CD4-positive, alpha-beta T cell (primary cell): ENCODE measurements at regions not wholly inside any gene's neighbourhood (a gene's known extent, or its start where the extent isn't known, plus 50 kb on each side); places are given as distances from the start of the nearest gene placed in this dataset.

ENCODE experiments used
- ATAC-seq: fragments of 200-7000 bp; cut with Tn5 transposase; one replicate; pipeline ENCODE4 v1.10.0; 2022; ENCODE audit warnings: mild to moderate bottlenecking; ENCODE audit not compliant: poor library complexity
- CTCF ChIA-PET: fragments of 350-600 bp; sonication (Branson Sonifier 250); formaldehyde crosslinking; loops from one replicate; lab custom pipeline; 2021; ENCODE audit warnings: antibody characterized with exemption, inconsistent platforms; lab: Charles Lee
- POLR2A ChIA-PET: fragments of 350-600 bp; sonication (Branson Sonifier 250); formaldehyde crosslinking; loops from one replicate; lab custom pipeline; 2021; ENCODE audit warnings: antibody characterized with exemption, inconsistent platforms; lab: Charles Lee
- DNase-seq, 14 experiments: peaks; one replicate each; pipeline ENCODE4 v3.0.0-alpha.2; 2013 to 2020; ENCODE audit warnings: mixed read lengths in 2 of 14
- H3K27ac ChIP-seq, 2 donors: one replicate each; pipeline versions ENCODE4 v1.5.1 to v1.7.0; 2013; ENCODE audit warnings: low read length in 2 of 2, low read depth in 1 of 2, mild to moderate bottlenecking in 1 of 2
- H3K27me3 ChIP-seq, 2 experiments: 1 replicate in 1 of 2; 2 replicates in 1 of 2; pipeline versions ENCODE4 v1.6.1 to v1.7.0; 2013; ENCODE audit warnings: low read length in 2 of 2, control low read depth in 1 of 2, mild to moderate bottlenecking in 1 of 2, moderate library complexity in 1 of 2; ENCODE audit not compliant: insufficient read depth in 2 of 2, control insufficient read depth in 1 of 2
- H3K36me3 ChIP-seq: one replicate; pipeline ENCODE4 v1.6.1; 2013; ENCODE audit warnings: low read length, control low read depth; ENCODE audit not compliant: insufficient read depth
- H3K4me1 ChIP-seq: one replicate; pipeline ENCODE4 v1.6.1; 2013; ENCODE audit warnings: low read length, control low read depth; ENCODE audit not compliant: insufficient read depth
- H3K4me3 ChIP-seq: one replicate; pipeline ENCODE4 v1.5.1; 2013; ENCODE audit warnings: mild to moderate bottlenecking, low read length, moderate library complexity
- H3K9me3 ChIP-seq, 2 experiments: 1 replicate in 1 of 2; 2 replicates in 1 of 2; pipeline versions ENCODE4 v1.6.1 to v1.7.0; 2013; ENCODE audit warnings: low read length in 2 of 2, mild to moderate bottlenecking in 2 of 2, control low read depth in 1 of 2, moderate library complexity in 1 of 2; ENCODE audit not compliant: control insufficient read depth in 1 of 2, insufficient read depth in 1 of 2
- H3K27ac Mint-ChIP-seq: one replicate; pipeline ENCODE4 v1.8.0; 2020; ENCODE audit warnings: mixed read lengths
- H3K27me3 Mint-ChIP-seq: one replicate; pipeline ENCODE4 v1.8.0; 2021; ENCODE audit warnings: mixed read lengths
- H3K36me3 Mint-ChIP-seq: one replicate; pipeline ENCODE4 v1.8.0; 2021; ENCODE audit warnings: low read depth, mixed read lengths
- H3K4me1 Mint-ChIP-seq: one replicate; pipeline ENCODE4 v1.8.0; 2021; ENCODE audit warnings: low read depth, mixed read lengths
- H3K4me3 Mint-ChIP-seq: one replicate; pipeline ENCODE4 v1.8.0; 2020; ENCODE audit warnings: mild to moderate bottlenecking, mixed read lengths
- H3K9me3 Mint-ChIP-seq: one replicate; pipeline ENCODE4 v1.8.0; 2020; ENCODE audit warnings: mixed read lengths
- intact Hi-C, 2 experiments: fragments of 100-400 bp; cut with DNase I in 1 of 2; cut with micrococcal nuclease in 1 of 2; formaldehyde crosslinking; loops; one replicate each; pipeline versions ENCODE4 v1.15.1 to v1.9.0; 2023 to 2025; cut with DNase I, micrococcal nuclease
- TF ChIP-seq, protein P1 (sequence below): fragments of 200-600 bp; IDR thresholded peaks from one replicate; pipeline ENCODE4 v1.8.0; 2022; ENCODE audit warnings: antibody characterized with exemption, mild to moderate bottlenecking

DNA sequence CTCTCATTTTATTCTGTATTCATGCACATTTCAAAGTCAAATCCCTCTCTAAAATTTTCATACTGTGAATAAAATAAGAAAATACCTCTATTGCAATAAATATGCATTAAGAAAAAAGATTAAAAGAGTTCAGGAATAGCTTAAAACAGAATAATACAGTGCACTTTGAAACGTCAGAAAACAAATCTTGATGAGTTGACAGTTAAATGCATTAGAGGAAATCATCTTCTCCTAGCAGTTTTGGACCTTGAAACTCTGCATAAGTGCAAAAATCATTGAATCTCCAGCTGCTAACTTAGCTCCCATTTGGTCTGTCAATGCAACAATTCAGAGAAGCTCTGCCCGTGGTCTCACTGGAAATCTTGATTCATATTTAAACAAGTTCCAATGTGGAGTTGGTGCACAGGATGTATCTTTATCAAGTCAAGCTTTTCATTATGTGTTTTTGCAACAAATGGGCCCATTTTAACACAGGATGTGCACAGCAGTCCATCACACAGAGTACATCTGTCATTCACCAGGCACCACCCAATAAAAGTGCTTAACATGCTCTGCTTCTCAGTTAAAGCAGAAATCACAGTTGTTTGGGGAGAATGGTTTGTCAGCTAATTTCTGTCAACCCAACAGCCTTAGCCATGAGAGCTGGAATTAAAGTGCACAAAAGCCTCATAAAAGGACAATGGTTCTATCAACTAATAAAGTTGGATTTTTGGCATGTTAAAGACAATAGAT, 98.8 kb upstream of the ARRDC4 start:
- no peaks in the 10 kb centered on the region for H3K36me3 Mint-ChIP-seq
- H3K4me1 Mint-ChIP-seq: no peaks in the 10 kb centered on the region
- ChIA-PET POLR2A (no interaction called here), CTCF (no interaction called here)
- Histone ChIP-seq H3K4me1 (no peaks in the 10 kb centered on the region), H3K27ac (no peak overlapping the region), H3K4me3 (no peak overlapping the region), H3K27me3 (no peaks in the 10 kb centered on the region), H3K9me3 (peaks cover 0 to 2% of the 10 kb centered on the region in 2 experiments), H3K36me3 (no peaks in the 10 kb centered on the region)
- ATAC-seq: no peak
- TF ChIP-seq, protein P1, sequence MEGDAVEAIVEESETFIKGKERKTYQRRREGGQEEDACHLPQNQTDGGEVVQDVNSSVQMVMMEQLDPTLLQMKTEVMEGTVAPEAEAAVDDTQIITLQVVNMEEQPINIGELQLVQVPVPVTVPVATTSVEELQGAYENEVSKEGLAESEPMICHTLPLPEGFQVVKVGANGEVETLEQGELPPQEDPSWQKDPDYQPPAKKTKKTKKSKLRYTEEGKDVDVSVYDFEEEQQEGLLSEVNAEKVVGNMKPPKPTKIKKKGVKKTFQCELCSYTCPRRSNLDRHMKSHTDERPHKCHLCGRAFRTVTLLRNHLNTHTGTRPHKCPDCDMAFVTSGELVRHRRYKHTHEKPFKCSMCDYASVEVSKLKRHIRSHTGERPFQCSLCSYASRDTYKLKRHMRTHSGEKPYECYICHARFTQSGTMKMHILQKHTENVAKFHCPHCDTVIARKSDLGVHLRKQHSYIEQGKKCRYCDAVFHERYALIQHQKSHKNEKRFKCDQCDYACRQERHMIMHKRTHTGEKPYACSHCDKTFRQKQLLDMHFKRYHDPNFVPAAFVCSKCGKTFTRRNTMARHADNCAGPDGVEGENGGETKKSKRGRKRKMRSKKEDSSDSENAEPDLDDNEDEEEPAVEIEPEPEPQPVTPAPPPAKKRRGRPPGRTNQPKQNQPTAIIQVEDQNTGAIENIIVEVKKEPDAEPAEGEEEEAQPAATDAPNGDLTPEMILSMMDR: no peak
- H3K27ac Mint-ChIP-seq: no peak overlapping the region
- peaks cover 2% of the 10 kb centered on the region for H3K9me3 Mint-ChIP-seq
- no peak overlapping the region for H3K4me3 Mint-ChIP-seq
- H3K27me3 Mint-ChIP-seq: peaks cover 14% of the 10 kb centered on the region
- DNase-seq: no peak
- intact Hi-C loops: no loop called here

- H3K9me3 ChIP-seq: peaks cover 0 to 13% of the 10 kb centered on the region in 2 experiments
- ChIA-PET POLR2A (no interaction called here), CTCF (no interaction called here)
- Mint-ChIP-seq H3K36me3 (no peaks in the 10 kb centered on the region), H3K27me3 (peaks cover 12% of the 10 kb centered on the region), H3K4me1 (no peaks in the 10 kb centered on the region), H3K4me3 (no peak overlapping the region), H3K9me3 (peaks cover 2% of the 10 kb centered on the region), H3K27ac (no peak overlapping the region)
- no peak for ATAC-seq
- no peaks in the 10 kb centered on the region for H3K27me3 ChIP-seq
- no peaks in the 10 kb centered on the region for H3K36me3 ChIP-seq
- TF ChIP-seq, protein P1: no peak
- H3K4me1 ChIP-seq: no peaks in the 10 kb centered on the region
- no peak for DNase-seq
- intact Hi-C loops: no loop called here
- H3K4me3 ChIP-seq: no peak overlapping the region
- no peak overlapping the region for H3K27ac ChIP-seq
Observed at GRCh38 chr15:97866959-97867358, 93.5 kb upstream of the ARRDC4 start.

DNA sequence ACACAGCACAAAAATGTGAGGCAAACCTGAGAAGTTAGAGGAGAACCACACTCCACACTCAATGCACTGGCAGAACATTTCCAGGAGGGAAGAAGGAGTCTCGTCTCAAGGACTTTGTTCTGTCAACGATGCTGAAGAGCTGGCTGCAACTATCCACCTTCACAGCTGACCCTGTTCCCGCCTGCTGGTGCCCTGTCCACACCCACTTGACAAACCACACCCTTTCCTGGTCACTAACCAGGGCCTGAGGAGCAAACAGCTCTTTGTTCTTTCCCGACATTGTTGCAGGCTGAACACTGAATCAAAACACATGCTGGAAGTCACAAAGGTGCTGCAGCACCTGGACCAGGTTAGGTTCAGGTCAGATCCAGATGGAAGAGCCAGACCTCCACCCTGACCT, 92.6 kb upstream of the ARRDC4 start:
- ATAC-seq: no peak
- TF ChIP-seq, protein P1: no peak
- DNase-seq: no peak
- no peak overlapping the region for H3K27ac ChIP-seq
- H3K36me3 Mint-ChIP-seq: no peaks in the 10 kb centered on the region
- H3K4me1 ChIP-seq: no peaks in the 10 kb centered on the region
- ChIA-PET CTCF (no interaction called here), POLR2A (no interaction called here)
- intact Hi-C loops: no loop called here
- H3K27ac Mint-ChIP-seq: no peak overlapping the region
- peaks cover 0 to 13% of the 10 kb centered on the region in 2 experiments for H3K9me3 ChIP-seq
- no peaks in the 10 kb centered on the region for H3K36me3 ChIP-seq
- H3K4me3 Mint-ChIP-seq: no peak overlapping the region
- H3K4me3 ChIP-seq: no peak overlapping the region
- no peaks in the 10 kb centered on the region for H3K27me3 ChIP-seq
- no peaks in the 10 kb centered on the region for H3K4me1 Mint-ChIP-seq
- no peaks in the 10 kb centered on the region for H3K9me3 Mint-ChIP-seq
- H3K27me3 Mint-ChIP-seq: peaks cover 12% of the 10 kb centered on the region
